ENCODE measurements at regions not wholly inside any gene's neighbourhood (a gene's known extent, or its start where the extent isn't known, plus 50 kb on each side); places are given as distances from the start of the nearest gene placed in this dataset.

GRCh38 chr1:213690341-213690917 lies 297.3 kb upstream of the PROX1 start:
- TF ChIP-seq CHD1 (IDR thresholded peaks at IDR 0.05; ENCODE audit: low read depth, low read length): no peak
- no peak for TF ChIP-seq RCOR1 (IDR thresholded peaks at IDR 0.05; ENCODE audit: insufficient replicate concordance, low read length)
- no peak for TF ChIP-seq CTCF (conservative IDR thresholded peaks at IDR 0.05; ENCODE audit: low read depth, low read length)
- TF ChIP-seq POLR2A (IDR thresholded peaks at IDR 0.05; ENCODE audit: low read depth, low read length): no peak
- no peak for TF ChIP-seq MXI1 (IDR thresholded peaks at IDR 0.05; ENCODE audit: borderline replicate concordance, low read depth, low read length)
- TF ChIP-seq USF2 (IDR thresholded peaks at IDR 0.05; ENCODE audit: low read depth, low read length): no peak
- no peak for TF ChIP-seq MAFK (IDR thresholded peaks at IDR 0.05; ENCODE audit: low read depth, low read length)

Measured in IMR-90 (cell line).